Heart left ventricle (tissue), 16 donors: ENCODE measurements at regions not wholly inside any gene's neighbourhood (a gene's known extent, or its start where the extent isn't known, plus 50 kb on each side); places are given as distances from the start of the nearest gene placed in this dataset.

ENCODE experiments used
- ATAC-seq, 4 donors: fragments of 200-7000 bp; cut with Tn5 transposase; one replicate each; pipeline ENCODE4 v1.9.1; 2020 to 2022; ENCODE audit warnings: moderate library complexity in 4 of 4, mild to moderate bottlenecking in 3 of 4, moderate number of reproducible peaks in 1 of 4
- DNase-seq, 5 donors: peaks; one replicate each; pipeline ENCODE4 v3.0.0-alpha.2; 2020
- H3K27ac ChIP-seq, 12 donors: fragments of 200-600 bp; sonication (generic) in 4 of 12; one replicate each; pipeline versions ENCODE4 v1.5.0 to v1.8.0; 2016 to 2022; ENCODE audit warnings: mild to moderate bottlenecking in 2 of 12
- H3K27me3 ChIP-seq, 9 donors: fragments of 200-600 bp; sonication (generic) in 2 of 9; one replicate each; pipeline versions ENCODE4 v1.5.1 to v1.8.0; 2016 to 2022; ENCODE audit warnings: mild to moderate bottlenecking in 3 of 9
- H3K36me3 ChIP-seq, 9 donors: fragments of 200-600 bp; sonication (generic) in 2 of 9; one replicate each; pipeline versions ENCODE4 v1.5.0 to v1.8.0; 2018 to 2022; ENCODE audit warnings: mild to moderate bottlenecking in 2 of 9
- H3K4me1 ChIP-seq, 12 donors: fragments of 200-600 bp; sonication (generic) in 4 of 12; one replicate each; pipeline versions ENCODE4 v1.5.0 to v1.8.0; 2016 to 2022; ENCODE audit warnings: mild to moderate bottlenecking in 3 of 12
- H3K4me3 ChIP-seq, 12 donors: fragments of 200-600 bp; sonication (generic) in 4 of 12; one replicate each; pipeline versions ENCODE4 v1.5.0 to v1.8.0; 2017 to 2022; ENCODE audit warnings: mild to moderate bottlenecking in 9 of 12, moderate library complexity in 4 of 12
- H3K9me3 ChIP-seq, 12 donors: fragments of 200-600 bp; sonication (generic) in 4 of 12; one replicate each; pipeline versions ENCODE4 v1.5.0 to v1.8.0; 2016 to 2022; ENCODE audit warnings: mild to moderate bottlenecking in 1 of 12
- POLR2A ChIP-seq, 2 donors: fragments of 450-650 bp; IDR thresholded peaks; one replicate each; pipeline ENCODE4 v1.6.1; 2017; ENCODE audit warnings: antibody characterized with exemption in 2 of 2, mild to moderate bottlenecking in 2 of 2, moderate library complexity in 2 of 2
- WGBS, 4 donors: extraction: QIAGEN DNeasy Blood & Tissue Kit in 2 of 4; methylation state at CpG; one replicate each; pipeline versions ENCODE4 v1.1.5 to v1.1.7; 2013 to 2018; 5-methylcytosine and 5-hydroxymethylcytosine counted together
- intact Hi-C, 10 donors: fragments of 100-400 bp; cut with DNase I; formaldehyde crosslinking; loops; one replicate each; pipeline versions ENCODE4 v1.11.1 to v1.14.2; 2022
- TF ChIP-seq, protein P1 (sequence below), 12 donors: fragments of 200-600 bp; sonication (generic) in 4 of 12; IDR thresholded peaks; one replicate each; pipeline versions ENCODE4 v1.5.0 to v1.8.0; 2018 to 2022; ENCODE audit warnings: antibody characterized with exemption in 12 of 12, mild to moderate bottlenecking in 5 of 12
- donor health status: ischemic (EF 13 %, LVEDD 7.1; RV severe dilation, severe dysfunction).
- donor health status: healthy with polysubstance abuse.
- donor health status: DM: no; HTN: yes; CAD: no.
- donor health status: DM: no; HTN: no; CAD: no.
- donor health status: ischemic (EF 25% LVEDD 6.9; RV normal size, moderate dysfunction).
- donor health status: ischemic (EF 25% LVEDD 5.7; RV mildly dilated, moderate dysfunction).
- donor health status: healthy.
- donor health status: DM: yes; HTN: yes; CAD: no.
- donor health status: ischemic (EF 35%, LVEDD 5.7; RV mildly dilated, moderate dysfunction).
- donor health status: nonischemic (EF 11% LVEDD 7.7; RV severe dilation, severe dysfunction).
- donor health status: DM: yes; HTN: yes; CAD: no.
- donor health status: PGD.
- donor health status: ischemic (EF 29% LVEDD 5.4; RV normal size, mild dysfunction).
- donor health status: nonischemic (EF 23%, LVEDD 6.1; RV moderate dilation, normal function).

DNA sequence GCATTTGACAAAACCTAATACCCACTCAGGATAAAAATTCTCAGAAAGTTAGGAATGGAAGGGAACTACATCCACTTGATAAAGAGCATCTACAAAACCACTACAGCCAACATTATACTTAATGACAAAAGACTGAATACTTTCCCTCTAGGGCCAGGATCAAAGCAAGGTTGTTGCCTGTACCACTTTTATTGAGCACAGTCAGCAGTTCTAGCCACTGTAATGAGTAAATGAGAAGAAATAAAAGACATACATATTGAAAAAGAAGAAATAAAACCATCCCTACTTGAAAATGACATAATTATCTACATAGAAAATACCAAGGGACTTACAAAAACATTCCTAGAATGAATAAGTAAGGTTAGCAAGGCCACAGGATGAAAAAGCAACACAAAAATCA, 194.8 kb upstream of the ZNF507 start:
- Histone ChIP-seq H3K4me1 (no peaks in the 10 kb centered on the region), H3K27me3 (no peaks in the 10 kb centered on the region), H3K9me3 (peaks cover 0 to 48% (median 14%) of the 10 kb centered on the region in 12 donors), H3K4me3 (no peak overlapping the region), H3K27ac (no peak overlapping the region), H3K36me3 (no peaks in the 10 kb centered on the region)
- DNase-seq (no peak), ATAC-seq (no peak)
- intact Hi-C loops, result no loop called here
- no peak for TF ChIP-seq POLR2A (IDR thresholded peaks at IDR 0.05)
- TF ChIP-seq, protein P1, sequence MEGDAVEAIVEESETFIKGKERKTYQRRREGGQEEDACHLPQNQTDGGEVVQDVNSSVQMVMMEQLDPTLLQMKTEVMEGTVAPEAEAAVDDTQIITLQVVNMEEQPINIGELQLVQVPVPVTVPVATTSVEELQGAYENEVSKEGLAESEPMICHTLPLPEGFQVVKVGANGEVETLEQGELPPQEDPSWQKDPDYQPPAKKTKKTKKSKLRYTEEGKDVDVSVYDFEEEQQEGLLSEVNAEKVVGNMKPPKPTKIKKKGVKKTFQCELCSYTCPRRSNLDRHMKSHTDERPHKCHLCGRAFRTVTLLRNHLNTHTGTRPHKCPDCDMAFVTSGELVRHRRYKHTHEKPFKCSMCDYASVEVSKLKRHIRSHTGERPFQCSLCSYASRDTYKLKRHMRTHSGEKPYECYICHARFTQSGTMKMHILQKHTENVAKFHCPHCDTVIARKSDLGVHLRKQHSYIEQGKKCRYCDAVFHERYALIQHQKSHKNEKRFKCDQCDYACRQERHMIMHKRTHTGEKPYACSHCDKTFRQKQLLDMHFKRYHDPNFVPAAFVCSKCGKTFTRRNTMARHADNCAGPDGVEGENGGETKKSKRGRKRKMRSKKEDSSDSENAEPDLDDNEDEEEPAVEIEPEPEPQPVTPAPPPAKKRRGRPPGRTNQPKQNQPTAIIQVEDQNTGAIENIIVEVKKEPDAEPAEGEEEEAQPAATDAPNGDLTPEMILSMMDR (IDR thresholded peaks at IDR 0.05), result no peak

DNA sequence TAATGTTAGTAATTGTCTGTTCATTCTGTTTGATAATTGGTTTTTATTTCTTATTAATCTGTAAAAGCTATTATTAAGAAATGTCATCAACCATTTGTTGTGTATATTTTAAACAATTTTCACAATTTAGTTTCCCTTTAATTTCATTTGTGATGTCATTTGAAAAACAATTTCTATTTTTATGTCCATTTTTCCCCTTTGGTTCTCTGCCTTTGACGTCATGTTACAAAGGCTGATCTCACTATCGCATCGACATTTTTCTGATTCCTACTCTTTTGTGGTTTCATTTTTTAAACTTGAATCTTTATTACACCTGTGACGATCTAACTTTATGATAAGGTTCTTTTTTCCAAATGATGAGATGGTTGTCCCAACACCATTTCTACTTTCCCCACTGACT, 191.0 kb upstream of the ZNF507 start:
- TF ChIP-seq POLR2A (IDR thresholded peaks at IDR 0.05), result no peak
- TF ChIP-seq, protein P1 (IDR thresholded peaks at IDR 0.05), result no peak
- no peak overlapping the region for H3K4me3 ChIP-seq
- intact Hi-C loops, result no loop called here
- ATAC-seq (no peak), DNase-seq (no peak)
- H3K27ac ChIP-seq, result no peak overlapping the region
- peaks cover 0 to 24% (median 0%) of the 10 kb centered on the region in 12 donors for H3K9me3 ChIP-seq
- 88 to 91% (median 89%) methylated on average over 4 of the region's 4 CpGs for WGBS, 4 donors
- no peaks in the 10 kb centered on the region for H3K27me3 ChIP-seq
- no peaks in the 10 kb centered on the region for H3K36me3 ChIP-seq
- H3K4me1 ChIP-seq, result no peaks in the 10 kb centered on the region

DNA sequence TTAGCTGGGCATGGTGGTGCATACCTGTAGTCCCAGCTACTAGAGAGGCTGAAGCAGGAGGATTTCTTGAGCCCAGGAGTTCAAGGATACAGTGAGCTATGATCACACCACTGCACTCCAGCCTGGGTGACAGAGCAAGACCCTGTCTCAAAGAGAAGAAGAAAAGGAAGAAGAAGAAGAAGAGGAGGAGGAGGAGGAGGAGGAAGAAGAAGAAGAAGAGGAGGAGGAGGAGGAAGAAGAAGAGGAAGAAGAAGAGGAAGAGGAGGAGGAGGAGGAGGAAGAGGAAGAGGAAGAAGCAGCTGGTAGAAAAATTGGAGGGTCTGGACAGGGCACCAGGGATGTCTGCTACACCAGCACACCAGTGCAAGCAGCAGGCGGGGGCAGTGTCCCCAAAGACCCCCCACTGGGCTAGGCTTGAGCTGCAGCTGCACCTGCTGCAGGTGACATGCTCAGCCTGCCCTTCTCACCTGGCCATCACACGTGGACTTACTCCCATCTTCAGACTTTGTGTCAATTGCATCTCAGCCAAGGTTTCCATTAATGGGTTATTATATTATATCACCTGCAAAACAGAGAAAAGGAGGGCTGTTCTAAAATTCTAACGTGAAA, 180.9 kb upstream of the ZNF507 start:
- DNase-seq (no peak), ATAC-seq (no peak)
- no peak for TF ChIP-seq POLR2A (IDR thresholded peaks at IDR 0.05)
- TF ChIP-seq, protein P1 (IDR thresholded peaks at IDR 0.05), result no peak
- no peak overlapping the region for H3K27ac ChIP-seq
- peaks cover 0 to 6% (median 0%) of the 10 kb centered on the region in 12 donors for H3K9me3 ChIP-seq
- no peaks in the 10 kb centered on the region for H3K36me3 ChIP-seq
- H3K27me3 ChIP-seq, result peaks cover 0 to 37% (median 3%) of the 10 kb centered on the region in 9 donors
- intact Hi-C loops, result no loop called here
- H3K4me1 ChIP-seq, result no peaks in the 10 kb centered on the region
- H3K4me3 ChIP-seq, result no peak overlapping the region
- WGBS, 4 donors, result 58 to 69% (median 67%) methylated on average over 3 of the region's 3 CpGs

DNA sequence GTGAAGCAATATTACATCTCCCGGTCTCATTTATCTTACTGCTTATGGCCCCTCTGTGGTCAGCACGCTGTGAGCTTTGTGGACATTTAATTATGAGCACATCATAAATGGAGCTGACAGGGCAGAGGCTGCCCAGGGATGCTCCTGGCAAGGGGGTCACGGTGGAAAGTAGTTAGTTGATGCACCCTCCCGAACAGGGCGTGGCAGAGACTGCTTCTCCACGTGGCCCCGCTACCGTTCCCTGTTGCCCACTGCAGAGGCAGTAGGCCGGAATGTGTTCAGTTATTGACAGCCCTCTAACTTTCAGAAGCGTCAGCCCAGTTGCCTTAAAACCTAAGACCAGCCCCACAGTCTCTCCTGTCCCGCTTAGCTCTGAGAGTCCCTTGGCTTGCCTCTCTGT, 180.3 kb upstream of the ZNF507 start:
- ATAC-seq (no peak), DNase-seq (no peak)
- Histone ChIP-seq H3K9me3 (peaks cover 0 to 2% (median 0%) of the 10 kb centered on the region in 12 donors), H3K27me3 (peaks cover 0 to 40% (median 3%) of the 10 kb centered on the region in 9 donors), H3K27ac (no peak overlapping the region), H3K36me3 (no peaks in the 10 kb centered on the region), H3K4me1 (no peaks in the 10 kb centered on the region), H3K4me3 (no peak overlapping the region)
- TF ChIP-seq, protein P1 (IDR thresholded peaks at IDR 0.05), result no peak
- TF ChIP-seq POLR2A (IDR thresholded peaks at IDR 0.05), result no peak
- intact Hi-C loops, result no loop called here
- WGBS, 4 donors, result 72 to 80% (median 77%) methylated on average over 10 to 11 of the region's 11 CpGs
